Activated T-helper 17 cell treated with anti-CD3 and anti-CD28 coated beads, Interleukin-2, amount 50 U/mL, for 72 hours (primary cell): ENCODE measurements at regions not wholly inside any gene's neighbourhood (a gene's known extent, or its start where the extent isn't known, plus 50 kb on each side); places are given as distances from the start of the nearest gene placed in this dataset.

Source experiments
- ATAC-seq: fragments of 150-1000 bp; cut with Tn5 transposase; replicated peaks from 2 replicates; pipeline ENCODE4 v1.10.0; 2021; ENCODE audit warnings: mild to moderate bottlenecking, moderate library complexity
- H3K27ac Mint-ChIP-seq: one replicate; pipeline ENCODE4 v1.8.0; 2022; ENCODE audit warnings: mixed read lengths
- H3K27me3 Mint-ChIP-seq: one replicate; pipeline ENCODE4 v1.8.0; 2022; ENCODE audit warnings: mixed read lengths
- H3K36me3 Mint-ChIP-seq: one replicate; pipeline ENCODE4 v1.8.0; 2022; ENCODE audit warnings: low read depth, mild to moderate bottlenecking, mixed read lengths
- H3K4me1 Mint-ChIP-seq: one replicate; pipeline ENCODE4 v1.8.0; 2022; ENCODE audit warnings: mixed read lengths
- H3K4me3 Mint-ChIP-seq: one replicate; pipeline ENCODE4 v1.8.0; 2022; ENCODE audit warnings: mild to moderate bottlenecking, mixed read lengths
- H3K9me3 Mint-ChIP-seq: one replicate; pipeline ENCODE4 v1.8.0; 2022; ENCODE audit warnings: mixed read lengths

GRCh38 chr1:29946057-29946456, 709.7 kb downstream of the PTPRU start:
- no peaks in the 10 kb centered on the region for H3K4me1 Mint-ChIP-seq
- peaks cover 25% of the 10 kb centered on the region for H3K27me3 Mint-ChIP-seq
- no peak for ATAC-seq
- H3K4me3 Mint-ChIP-seq: no peak overlapping the region
- H3K27ac Mint-ChIP-seq: no peak overlapping the region
- H3K9me3 Mint-ChIP-seq: no peaks in the 10 kb centered on the region
- no peaks in the 10 kb centered on the region for H3K36me3 Mint-ChIP-seq

DNA sequence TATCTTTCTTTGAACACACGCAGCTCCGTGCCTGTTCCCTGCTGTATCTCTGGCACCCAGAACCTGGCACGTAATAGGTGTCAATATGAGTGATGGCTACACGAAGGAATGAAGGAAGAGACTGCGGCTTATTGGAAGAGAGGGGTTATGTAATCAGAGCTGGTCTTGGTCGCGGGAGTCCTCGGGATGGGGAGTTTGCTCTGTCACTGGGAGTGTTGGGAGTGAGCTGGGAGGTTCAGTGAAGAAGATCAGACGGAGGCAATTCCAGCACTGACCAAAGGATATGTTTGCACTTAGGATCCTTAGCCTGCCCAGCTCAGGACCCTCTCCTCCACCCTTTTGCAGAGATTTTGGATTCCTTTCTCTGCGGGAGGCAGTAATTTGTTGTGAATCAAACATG, 709.1 kb downstream of the PTPRU start:
- Mint-ChIP-seq H3K36me3 (no peaks in the 10 kb centered on the region), H3K9me3 (no peaks in the 10 kb centered on the region), H3K4me1 (no peaks in the 10 kb centered on the region), H3K27me3 (peaks cover 29% of the 10 kb centered on the region), H3K27ac (no peak overlapping the region), H3K4me3 (no peak overlapping the region)
- ATAC-seq: no peak

GRCh38 chr1:29944253-29944905, 708.1 kb downstream of the PTPRU start:
- no peak for ATAC-seq
- H3K4me3 Mint-ChIP-seq: no peak overlapping the region

GRCh38 chr1:29943034-29943433, 706.7 kb downstream of the PTPRU start:
- Mint-ChIP-seq H3K36me3 (no peaks in the 10 kb centered on the region), H3K4me1 (no peaks in the 10 kb centered on the region), H3K4me3 (no peak overlapping the region), H3K27me3 (peaks cover 28% of the 10 kb centered on the region), H3K27ac (no peak overlapping the region), H3K9me3 (no peaks in the 10 kb centered on the region)
- no peak for ATAC-seq

More at GRCh38 chr1:29944253-29944905, 708.1 kb downstream of the PTPRU start:
- Mint-ChIP-seq H3K36me3 (no peaks in the 10 kb centered on the region), H3K27ac (no peak overlapping the region), H3K9me3 (no peaks in the 10 kb centered on the region), H3K4me1 (no peaks in the 10 kb centered on the region), H3K27me3 (peaks cover 32% of the 10 kb centered on the region)

DNA sequence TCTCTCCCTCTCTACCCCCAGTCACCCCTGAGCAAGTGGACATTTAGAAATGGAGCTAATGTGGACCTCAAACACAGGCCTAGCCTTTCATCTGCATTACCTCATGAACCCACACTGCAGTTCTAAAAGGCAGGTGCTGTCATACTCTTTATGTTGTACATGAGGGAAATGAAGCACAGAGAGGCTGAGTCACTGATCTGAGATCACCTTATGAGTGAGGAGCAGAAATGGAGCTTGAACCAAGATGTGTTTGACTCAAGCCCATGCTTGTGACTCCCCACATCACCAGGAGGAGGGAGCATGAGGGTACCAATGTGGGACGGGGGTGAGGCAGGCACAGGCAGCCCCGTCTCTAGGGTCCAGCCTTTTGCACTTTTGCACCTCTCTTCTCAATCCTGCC, 702.8 kb downstream of the PTPRU start:
- Mint-ChIP-seq H3K27ac (no peak overlapping the region), H3K4me3 (no peak overlapping the region), H3K36me3 (no peaks in the 10 kb centered on the region), H3K27me3 (peaks cover 14% of the 10 kb centered on the region), H3K9me3 (no peaks in the 10 kb centered on the region), H3K4me1 (no peaks in the 10 kb centered on the region)
- peak; percentile 77 for ATAC-seq

GRCh38 chr1:29937356-29937755, 701.0 kb downstream of the PTPRU start:
- no peaks in the 10 kb centered on the region for H3K4me1 Mint-ChIP-seq
- no peak overlapping the region for H3K4me3 Mint-ChIP-seq
- H3K27me3 Mint-ChIP-seq: peaks cover 13% of the 10 kb centered on the region
- no peak for ATAC-seq
- H3K36me3 Mint-ChIP-seq: no peaks in the 10 kb centered on the region
- no peak overlapping the region for H3K27ac Mint-ChIP-seq
- H3K9me3 Mint-ChIP-seq: no peaks in the 10 kb centered on the region

- Mint-ChIP-seq H3K4me3 (no peak overlapping the region), H3K4me1 (no peaks in the 10 kb centered on the region), H3K36me3 (no peaks in the 10 kb centered on the region), H3K27me3 (peaks cover 22% of the 10 kb centered on the region), H3K27ac (no peak overlapping the region), H3K9me3 (no peaks in the 10 kb centered on the region)
- no peak for ATAC-seq
Observed at GRCh38 chr1:29936031-29936544, 699.8 kb downstream of the PTPRU start.

DNA sequence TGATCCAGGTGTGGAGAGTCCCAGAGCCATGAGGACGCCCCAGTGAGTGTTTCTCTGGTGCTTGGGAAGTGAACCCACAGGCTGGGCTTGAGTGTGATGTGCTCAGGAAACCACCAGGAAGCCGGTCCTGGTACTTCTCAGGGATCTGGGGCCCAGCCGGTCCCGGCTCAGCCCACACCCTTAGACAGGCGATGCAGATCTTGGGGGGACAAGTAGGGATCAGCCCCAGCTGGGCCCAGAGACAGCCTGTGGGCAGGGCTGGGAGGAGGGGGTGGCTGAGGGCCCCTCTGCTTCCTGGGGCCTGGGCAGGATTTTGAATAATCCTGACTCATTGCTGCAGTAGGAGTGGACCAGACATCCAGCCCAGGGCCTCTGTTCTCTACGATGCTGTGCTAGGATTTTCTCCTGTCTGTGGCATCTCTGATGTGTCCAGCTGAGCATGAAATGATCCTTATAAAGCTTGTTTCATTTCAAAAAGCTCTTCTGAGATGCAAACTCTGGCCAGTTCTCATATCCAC, 698.0 kb downstream of the PTPRU start:
- no peaks in the 10 kb centered on the region for H3K36me3 Mint-ChIP-seq
- no peak overlapping the region for H3K27ac Mint-ChIP-seq
- no peaks in the 10 kb centered on the region for H3K4me1 Mint-ChIP-seq
- H3K4me3 Mint-ChIP-seq: no peak overlapping the region
- H3K27me3 Mint-ChIP-seq: peaks cover 20% of the 10 kb centered on the region
- ATAC-seq: no peak
- H3K9me3 Mint-ChIP-seq: no peaks in the 10 kb centered on the region

DNA sequence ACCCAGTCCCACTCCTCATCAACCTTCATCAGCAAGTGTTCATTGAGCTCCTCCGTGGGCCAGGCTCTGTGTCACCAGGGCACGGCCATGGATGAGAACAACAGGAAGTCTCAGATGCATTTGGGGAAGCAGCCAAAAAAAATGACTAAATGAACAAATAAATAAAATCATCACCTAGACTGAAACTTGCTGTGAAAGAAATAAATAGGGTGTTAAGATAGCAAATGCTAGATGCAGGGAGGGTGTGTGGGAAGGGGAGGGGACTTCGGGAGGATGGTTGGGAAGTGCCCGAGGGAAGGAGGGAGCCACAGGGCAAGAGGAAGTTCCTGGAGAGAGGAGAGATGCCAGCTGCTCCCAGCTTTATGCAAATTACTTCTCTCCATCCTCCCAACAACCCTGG, 696.7 kb downstream of the PTPRU start:
- H3K36me3 Mint-ChIP-seq: no peaks in the 10 kb centered on the region
- no peaks in the 10 kb centered on the region for H3K9me3 Mint-ChIP-seq
- no peak overlapping the region for H3K27ac Mint-ChIP-seq
- no peaks in the 10 kb centered on the region for H3K4me1 Mint-ChIP-seq
- peaks cover 25% of the 10 kb centered on the region for H3K27me3 Mint-ChIP-seq
- no peak for ATAC-seq
- H3K4me3 Mint-ChIP-seq: no peak overlapping the region

- no peak for ATAC-seq
- Mint-ChIP-seq H3K27ac (no peak overlapping the region), H3K4me3 (no peak overlapping the region)
Observed at GRCh38 chr1:29932626-29933025, 696.3 kb downstream of the PTPRU start.

GRCh38 chr1:29931477-29932175, 695.3 kb downstream of the PTPRU start:
- H3K4me1 Mint-ChIP-seq: no peaks in the 10 kb centered on the region
- no peak overlapping the region for H3K27ac Mint-ChIP-seq

More at GRCh38 chr1:29932626-29933025, 696.3 kb downstream of the PTPRU start:
- Mint-ChIP-seq H3K4me1 (no peaks in the 10 kb centered on the region), H3K9me3 (no peaks in the 10 kb centered on the region), H3K27me3 (peaks cover 25% of the 10 kb centered on the region), H3K36me3 (no peaks in the 10 kb centered on the region)

GRCh38 chr1:29925058-29925457, 688.7 kb downstream of the PTPRU start:
- no peak for ATAC-seq
- no peak overlapping the region for H3K4me3 Mint-ChIP-seq
- no peaks in the 10 kb centered on the region for H3K36me3 Mint-ChIP-seq
- no peak overlapping the region for H3K27ac Mint-ChIP-seq
- H3K27me3 Mint-ChIP-seq: peaks cover 35% of the 10 kb centered on the region
- H3K9me3 Mint-ChIP-seq: no peaks in the 10 kb centered on the region
- H3K4me1 Mint-ChIP-seq: no peaks in the 10 kb centered on the region

More at GRCh38 chr1:29931477-29932175, 695.3 kb downstream of the PTPRU start:
- H3K36me3 Mint-ChIP-seq: no peaks in the 10 kb centered on the region
- no peak for ATAC-seq
- no peaks in the 10 kb centered on the region for H3K9me3 Mint-ChIP-seq
- peaks cover 25% of the 10 kb centered on the region for H3K27me3 Mint-ChIP-seq
- H3K4me3 Mint-ChIP-seq: no peak overlapping the region

- peaks cover 34% of the 10 kb centered on the region for H3K27me3 Mint-ChIP-seq
- no peaks in the 10 kb centered on the region for H3K4me1 Mint-ChIP-seq
- H3K9me3 Mint-ChIP-seq: no peaks in the 10 kb centered on the region
- no peak overlapping the region for H3K27ac Mint-ChIP-seq
- ATAC-seq: no peak
- no peak overlapping the region for H3K4me3 Mint-ChIP-seq
- H3K36me3 Mint-ChIP-seq: no peaks in the 10 kb centered on the region
Observed at GRCh38 chr1:29924017-29924431, 687.7 kb downstream of the PTPRU start.

- ATAC-seq: no peak
- Mint-ChIP-seq H3K4me1 (no peaks in the 10 kb centered on the region), H3K4me3 (no peak overlapping the region), H3K36me3 (no peaks in the 10 kb centered on the region), H3K9me3 (no peaks in the 10 kb centered on the region), H3K27me3 (peaks cover 45% of the 10 kb centered on the region), H3K27ac (no peak overlapping the region)
Observed at GRCh38 chr1:29921741-29922140, 685.4 kb downstream of the PTPRU start.

- no peaks in the 10 kb centered on the region for H3K36me3 Mint-ChIP-seq
- no peak overlapping the region for H3K4me3 Mint-ChIP-seq
- H3K4me1 Mint-ChIP-seq: no peaks in the 10 kb centered on the region
- no peak for ATAC-seq
- H3K27ac Mint-ChIP-seq: no peak overlapping the region
- H3K27me3 Mint-ChIP-seq: peaks cover 41% of the 10 kb centered on the region
- no peaks in the 10 kb centered on the region for H3K9me3 Mint-ChIP-seq
Observed at GRCh38 chr1:29920784-29921183, 684.5 kb downstream of the PTPRU start.
